ENCODE measurements at regions not wholly inside any gene's neighbourhood (a gene's known extent, or its start where the extent isn't known, plus 50 kb on each side); places are given as distances from the start of the nearest gene placed in this dataset.

- peaks cover 20% of the 10 kb centered on the region for H3K4me1 Mint-ChIP-seq
- no peak overlapping the region for H3K4me3 Mint-ChIP-seq
- no peaks in the 10 kb centered on the region for H3K9me3 Mint-ChIP-seq
Measured at GRCh38 chr7:26532471-26532870, 240.8 kb downstream of the SNX10 start.

GRCh38 chr7:26533217-26533616, 241.6 kb downstream of the SNX10 start:
- H3K27me3 Mint-ChIP-seq (ENCODE audit: insufficient read depth) = peaks cover 8% of the 10 kb centered on the region
- no peak for TF ChIP-seq CTCF (conservative IDR thresholded peaks at IDR 0.05)
- H3K4me1 Mint-ChIP-seq = peaks cover 20% of the 10 kb centered on the region
- no peak overlapping the region for H3K4me3 Mint-ChIP-seq
- WGBS, 2 experiments (ENCODE audit: insufficient coverage in 1 of 2, insufficient read length in 1 of 2) = 92 to 100% methylated on average over 3 to 4 of the region's 4 CpGs
- H3K36me3 Mint-ChIP-seq (ENCODE audit: low read depth) = no peaks in the 10 kb centered on the region
- DNase-seq = no peak
- H3K27ac ChIP-seq (ENCODE audit: low read depth, low read length) = no peak overlapping the region
- H3K27me3 ChIP-seq (ENCODE audit: control insufficient read depth, insufficient read depth, low read length, poor library complexity, severe bottlenecking) = no peaks in the 10 kb centered on the region
- H3K36me3 ChIP-seq (ENCODE audit: control insufficient read depth, insufficient read depth, low read length) = no peaks in the 10 kb centered on the region
- no peak overlapping the region for H3K27ac Mint-ChIP-seq
- H3K4me1 ChIP-seq (ENCODE audit: control insufficient read depth, insufficient read depth, low read length) = peaks cover 3% of the 10 kb centered on the region
- no peaks in the 10 kb centered on the region for H3K9me3 Mint-ChIP-seq
- H3K4me3 ChIP-seq (ENCODE audit: low read length) = no peak overlapping the region
- H3K9ac ChIP-seq (ENCODE audit: extremely low read depth, low read length, poor library complexity, severe bottlenecking) = no peak overlapping the region
- H3K9me3 ChIP-seq (ENCODE audit: control insufficient read depth, low read length) = no peaks in the 10 kb centered on the region

More at GRCh38 chr7:26532471-26532870, 240.8 kb downstream of the SNX10 start:
- H3K4me1 ChIP-seq (ENCODE audit: control insufficient read depth, insufficient read depth, low read length) = peaks cover 3% of the 10 kb centered on the region
- no peak overlapping the region for H3K9ac ChIP-seq (ENCODE audit: extremely low read depth, low read length, poor library complexity, severe bottlenecking)
- H3K4me3 ChIP-seq (ENCODE audit: low read length) = no peak overlapping the region
- 92% methylated on average over 1 of the region's 1 CpG; no CpG with 5 or more reads in 1 of the 2 experiments for WGBS, 2 experiments (ENCODE audit: insufficient coverage in 1 of 2, insufficient read length in 1 of 2)
- H3K27ac ChIP-seq (ENCODE audit: low read depth, low read length) = no peak overlapping the region
- DNase-seq = no peak
- TF ChIP-seq CTCF (conservative IDR thresholded peaks at IDR 0.05) = no peak
- Mint-ChIP-seq H3K27me3 (ENCODE audit: insufficient read depth) (peaks cover 2% of the 10 kb centered on the region), H3K27ac (no peak overlapping the region), H3K36me3 (ENCODE audit: low read depth) (no peaks in the 10 kb centered on the region)
- H3K36me3 ChIP-seq (ENCODE audit: control insufficient read depth, insufficient read depth, low read length) = no peaks in the 10 kb centered on the region
- no peaks in the 10 kb centered on the region for H3K27me3 ChIP-seq (ENCODE audit: control insufficient read depth, insufficient read depth, low read length, poor library complexity, severe bottlenecking)
- no peaks in the 10 kb centered on the region for H3K9me3 ChIP-seq (ENCODE audit: control insufficient read depth, low read length)

GRCh38 chr7:26534649-26535482, 243.2 kb downstream of the SNX10 start:
- H3K27ac Mint-ChIP-seq = peak overlapping the region; percentile 23
- no peaks in the 10 kb centered on the region for H3K36me3 Mint-ChIP-seq (ENCODE audit: low read depth)
- Histone ChIP-seq H3K4me3 (ENCODE audit: low read length) (no peak overlapping the region), H3K36me3 (ENCODE audit: control insufficient read depth, insufficient read depth, low read length) (no peaks in the 10 kb centered on the region), H3K27me3 (ENCODE audit: control insufficient read depth, insufficient read depth, low read length, poor library complexity, severe bottlenecking) (no peaks in the 10 kb centered on the region), H3K9ac (ENCODE audit: extremely low read depth, low read length, poor library complexity, severe bottlenecking) (no peak overlapping the region), H3K4me1 (ENCODE audit: control insufficient read depth, insufficient read depth, low read length) (peaks cover 3% of the 10 kb centered on the region), H3K9me3 (ENCODE audit: control insufficient read depth, low read length) (no peaks in the 10 kb centered on the region), H3K27ac (ENCODE audit: low read depth, low read length) (no peak overlapping the region)
- no peak for TF ChIP-seq CTCF (conservative IDR thresholded peaks at IDR 0.05)
- no peaks in the 10 kb centered on the region for H3K9me3 Mint-ChIP-seq
- H3K4me3 Mint-ChIP-seq = no peak overlapping the region
- H3K4me1 Mint-ChIP-seq = peaks cover 20% of the 10 kb centered on the region
- H3K27me3 Mint-ChIP-seq (ENCODE audit: insufficient read depth) = peaks cover 10% of the 10 kb centered on the region
- 86 to 91% methylated on average over 12 to 17 of the region's 17 CpGs for WGBS, 2 experiments (ENCODE audit: insufficient coverage in 1 of 2, insufficient read length in 1 of 2)
- no peak for DNase-seq
